ENCODE measurements at regions not wholly inside any gene's neighbourhood (a gene's known extent, or its start where the extent isn't known, plus 50 kb on each side); places are given as distances from the start of the nearest gene placed in this dataset.

DNA sequence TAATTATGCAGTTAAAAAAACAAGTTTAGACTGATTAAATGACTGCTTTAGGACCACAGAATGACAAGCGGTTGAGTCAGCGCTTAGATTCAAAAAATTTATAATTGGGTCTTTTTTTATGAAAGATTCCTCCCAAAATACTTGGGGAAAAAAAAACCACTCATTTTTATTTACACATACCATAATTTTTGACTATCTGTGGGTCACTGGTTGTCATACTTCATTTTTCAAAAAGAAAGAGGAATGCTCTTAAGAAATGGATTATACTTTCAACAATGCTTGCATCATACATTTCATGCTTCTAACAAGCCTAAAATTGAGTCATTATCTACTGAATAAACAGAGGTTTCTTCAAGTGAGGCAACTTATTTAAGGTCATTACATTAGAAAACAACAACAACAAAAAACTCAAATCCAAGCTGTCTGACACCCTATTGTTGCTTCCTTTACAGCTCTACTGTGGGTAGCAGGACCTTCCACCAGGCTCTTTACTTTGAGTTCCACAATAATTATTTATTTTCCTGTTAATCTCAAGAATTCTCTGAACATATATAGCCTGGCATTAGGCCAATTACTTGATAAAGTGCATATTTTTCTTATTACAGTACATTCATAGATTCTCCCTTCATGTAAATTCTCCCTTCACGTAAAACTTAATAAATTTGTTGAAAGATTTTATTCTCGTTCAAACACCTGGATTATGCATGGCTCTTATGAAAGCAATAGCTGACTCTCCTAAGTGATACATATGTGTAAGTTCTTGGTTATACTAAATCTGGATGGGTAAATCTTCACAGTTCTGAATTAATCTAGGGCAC, 445.5 kb downstream of the PCDH10 start:
- no peak overlapping the region for H3K27ac ChIP-seq (ENCODE audit: low read length)
- DNase-seq: peak; percentile 7
- no peak overlapping the region for H3K4me3 ChIP-seq (ENCODE audit: low read length)
- no peak overlapping the region for H3K9ac ChIP-seq (ENCODE audit: low read length)
- ChIA-PET CTCF (no interaction called here), POLR2A (ENCODE audit: unreplicated experiment) (no interaction called here)
- H3K4me1 ChIP-seq (ENCODE audit: insufficient read depth, low read length): peaks cover 6% of the 10 kb centered on the region; the same call in 1 of the 2 replicates
- H4K20me1 ChIP-seq (ENCODE audit: low read length): no peaks in the 10 kb centered on the region
- H3K27me3 ChIP-seq (ENCODE audit: low read length): no peaks in the 10 kb centered on the region
- TF ChIP-seq EZH2phosphoT487 (IDR thresholded peaks at IDR 0.05; ENCODE audit: borderline replicate concordance, low read length) (no peak), EZH2 (IDR thresholded peaks at IDR 0.05; ENCODE audit: low read length, unreplicated experiment) (no peak)
- TF ChIP-seq, protein P1, sequence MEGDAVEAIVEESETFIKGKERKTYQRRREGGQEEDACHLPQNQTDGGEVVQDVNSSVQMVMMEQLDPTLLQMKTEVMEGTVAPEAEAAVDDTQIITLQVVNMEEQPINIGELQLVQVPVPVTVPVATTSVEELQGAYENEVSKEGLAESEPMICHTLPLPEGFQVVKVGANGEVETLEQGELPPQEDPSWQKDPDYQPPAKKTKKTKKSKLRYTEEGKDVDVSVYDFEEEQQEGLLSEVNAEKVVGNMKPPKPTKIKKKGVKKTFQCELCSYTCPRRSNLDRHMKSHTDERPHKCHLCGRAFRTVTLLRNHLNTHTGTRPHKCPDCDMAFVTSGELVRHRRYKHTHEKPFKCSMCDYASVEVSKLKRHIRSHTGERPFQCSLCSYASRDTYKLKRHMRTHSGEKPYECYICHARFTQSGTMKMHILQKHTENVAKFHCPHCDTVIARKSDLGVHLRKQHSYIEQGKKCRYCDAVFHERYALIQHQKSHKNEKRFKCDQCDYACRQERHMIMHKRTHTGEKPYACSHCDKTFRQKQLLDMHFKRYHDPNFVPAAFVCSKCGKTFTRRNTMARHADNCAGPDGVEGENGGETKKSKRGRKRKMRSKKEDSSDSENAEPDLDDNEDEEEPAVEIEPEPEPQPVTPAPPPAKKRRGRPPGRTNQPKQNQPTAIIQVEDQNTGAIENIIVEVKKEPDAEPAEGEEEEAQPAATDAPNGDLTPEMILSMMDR (conservative IDR thresholded peaks at IDR 0.05; ENCODE audit: low read depth, low read length): no peak
- no peaks in the 10 kb centered on the region for H3K9me3 ChIP-seq (ENCODE audit: low read length)
- H3K79me2 ChIP-seq (ENCODE audit: low read length): no peaks in the 10 kb centered on the region
- H2AFZ ChIP-seq (ENCODE audit: low read length): no peak overlapping the region
- H3K9me2 ChIP-seq (replicated peaks; ENCODE audit: low read length): no peaks in the 10 kb centered on the region
- no peak for ATAC-seq
- no peaks in the 10 kb centered on the region for H3F3A ChIP-seq (ENCODE audit: low read length, unreplicated experiment)
- intact Hi-C loops (cut with micrococcal nuclease): no loop called here
- no peak overlapping the region for H3K4me2 ChIP-seq (ENCODE audit: low read length)
- H3K36me3 ChIP-seq (ENCODE audit: low read depth, low read length): no peaks in the 10 kb centered on the region
- BruUV-seq (replicated peaks): no TSS peak

DNA sequence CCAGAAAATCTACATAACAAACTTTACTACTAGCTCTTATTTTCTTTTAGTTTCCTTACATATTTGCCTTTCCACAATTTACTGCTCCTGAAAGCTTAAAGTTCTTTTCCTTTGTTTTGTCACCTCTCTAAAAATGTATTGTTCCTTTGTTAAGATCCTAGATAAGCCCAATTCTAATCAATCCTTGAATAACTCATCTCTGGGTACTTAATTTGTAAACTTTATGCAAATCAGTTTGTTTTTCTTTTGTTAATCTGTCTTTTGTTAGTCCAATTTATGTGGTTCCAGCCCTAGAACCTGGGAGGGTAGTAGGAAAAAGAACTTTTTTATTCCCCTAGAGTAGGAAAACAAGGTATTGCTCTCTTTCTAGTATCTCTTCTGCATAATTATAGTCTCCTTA, 444.7 kb downstream of the PCDH10 start:
- intact Hi-C loops (cut with micrococcal nuclease): no loop called here
- CTCF ChIA-PET: no interaction called here
- Histone ChIP-seq H3K9me3 (ENCODE audit: low read length) (no peaks in the 10 kb centered on the region), H3K9ac (ENCODE audit: low read length) (no peak overlapping the region), H3K27ac (ENCODE audit: low read length) (no peak overlapping the region), H3K4me2 (ENCODE audit: low read length) (no peak overlapping the region), H3K79me2 (ENCODE audit: low read length) (no peaks in the 10 kb centered on the region), H3K36me3 (ENCODE audit: low read depth, low read length) (no peaks in the 10 kb centered on the region), H3K9me2 (replicated peaks; ENCODE audit: low read length) (no peaks in the 10 kb centered on the region), H3K4me3 (ENCODE audit: low read length) (no peak overlapping the region), H4K20me1 (ENCODE audit: low read length) (no peaks in the 10 kb centered on the region), H2AFZ (ENCODE audit: low read length) (no peak overlapping the region), H3K27me3 (ENCODE audit: low read length) (no peaks in the 10 kb centered on the region), H3F3A (ENCODE audit: low read length, unreplicated experiment) (no peaks in the 10 kb centered on the region), H3K4me1 (ENCODE audit: insufficient read depth, low read length) (peaks cover 6% of the 10 kb centered on the region; the same call in 1 of the 2 replicates)
- DNase-seq: no peak
- TF ChIP-seq EZH2 (IDR thresholded peaks at IDR 0.05; ENCODE audit: low read length, unreplicated experiment) (no peak), EZH2phosphoT487 (IDR thresholded peaks at IDR 0.05; ENCODE audit: borderline replicate concordance, low read length) (no peak)
- TF ChIP-seq, protein P1 (conservative IDR thresholded peaks at IDR 0.05; ENCODE audit: low read depth, low read length): no peak
- POLR2A ChIA-PET (ENCODE audit: unreplicated experiment): no interaction called here
- no peak for ATAC-seq
- BruUV-seq (replicated peaks): no TSS peak

DNA sequence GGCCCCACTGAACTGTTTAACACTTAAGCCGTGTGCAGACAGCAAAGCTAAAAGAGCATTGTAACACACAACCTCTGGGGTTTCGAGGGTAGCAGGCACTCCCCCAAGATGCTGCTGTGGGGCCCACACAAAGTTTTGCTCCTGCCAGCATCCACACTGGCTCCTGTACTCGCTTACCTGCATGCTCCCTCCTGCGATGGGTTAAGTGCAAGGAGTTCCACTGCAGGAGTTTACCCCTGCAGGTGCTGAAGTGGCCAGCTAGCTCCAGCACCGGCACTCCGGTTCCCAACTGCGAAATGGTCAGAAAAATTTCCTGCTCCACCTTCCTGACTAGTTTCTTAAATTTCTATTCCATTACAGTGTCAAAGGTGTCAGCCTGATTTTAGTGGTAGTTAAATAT, 443.5 kb downstream of the PCDH10 start:
- no peaks in the 10 kb centered on the region for H3K79me2 ChIP-seq (ENCODE audit: low read length)
- no peak overlapping the region for H3K4me2 ChIP-seq (ENCODE audit: low read length)
- no peaks in the 10 kb centered on the region for H3F3A ChIP-seq (ENCODE audit: low read length, unreplicated experiment)
- ChIA-PET CTCF (no interaction called here), POLR2A (ENCODE audit: unreplicated experiment) (no interaction called here)
- H3K27ac ChIP-seq (ENCODE audit: low read length): no peak overlapping the region
- no peaks in the 10 kb centered on the region for H4K20me1 ChIP-seq (ENCODE audit: low read length)
- ATAC-seq (no peak), DNase-seq (no peak)
- no peaks in the 10 kb centered on the region for H3K9me3 ChIP-seq (ENCODE audit: low read length)
- intact Hi-C loops (cut with micrococcal nuclease): no loop called here
- H3K9me2 ChIP-seq (replicated peaks; ENCODE audit: low read length): no peaks in the 10 kb centered on the region
- no peak overlapping the region for H3K4me3 ChIP-seq (ENCODE audit: low read length)
- H3K27me3 ChIP-seq (ENCODE audit: low read length): no peaks in the 10 kb centered on the region
- no peak overlapping the region for H3K9ac ChIP-seq (ENCODE audit: low read length)
- TF ChIP-seq, protein P1 (conservative IDR thresholded peaks at IDR 0.05; ENCODE audit: low read depth, low read length): no peak
- TF ChIP-seq EZH2phosphoT487 (IDR thresholded peaks at IDR 0.05; ENCODE audit: borderline replicate concordance, low read length): no peak
- no peak for TF ChIP-seq EZH2 (IDR thresholded peaks at IDR 0.05; ENCODE audit: low read length, unreplicated experiment)
- H2AFZ ChIP-seq (ENCODE audit: low read length): no peak overlapping the region
- peaks cover 6% of the 10 kb centered on the region; the same call in 1 of the 2 replicates for H3K4me1 ChIP-seq (ENCODE audit: insufficient read depth, low read length)
- no TSS peak for BruUV-seq (replicated peaks)
- H3K36me3 ChIP-seq (ENCODE audit: low read depth, low read length): no peaks in the 10 kb centered on the region

Measured in PC-3 (cell line).